ENCODE measurements at regions not wholly inside any gene's neighbourhood (a gene's known extent, or its start where the extent isn't known, plus 50 kb on each side); places are given as distances from the start of the nearest gene placed in this dataset.
"Not testable (repeated sequence)": the region's sequence is repeated elsewhere in the genome, so short reads cannot be mapped to it uniquely, and the experiment has no call there.

DNA sequence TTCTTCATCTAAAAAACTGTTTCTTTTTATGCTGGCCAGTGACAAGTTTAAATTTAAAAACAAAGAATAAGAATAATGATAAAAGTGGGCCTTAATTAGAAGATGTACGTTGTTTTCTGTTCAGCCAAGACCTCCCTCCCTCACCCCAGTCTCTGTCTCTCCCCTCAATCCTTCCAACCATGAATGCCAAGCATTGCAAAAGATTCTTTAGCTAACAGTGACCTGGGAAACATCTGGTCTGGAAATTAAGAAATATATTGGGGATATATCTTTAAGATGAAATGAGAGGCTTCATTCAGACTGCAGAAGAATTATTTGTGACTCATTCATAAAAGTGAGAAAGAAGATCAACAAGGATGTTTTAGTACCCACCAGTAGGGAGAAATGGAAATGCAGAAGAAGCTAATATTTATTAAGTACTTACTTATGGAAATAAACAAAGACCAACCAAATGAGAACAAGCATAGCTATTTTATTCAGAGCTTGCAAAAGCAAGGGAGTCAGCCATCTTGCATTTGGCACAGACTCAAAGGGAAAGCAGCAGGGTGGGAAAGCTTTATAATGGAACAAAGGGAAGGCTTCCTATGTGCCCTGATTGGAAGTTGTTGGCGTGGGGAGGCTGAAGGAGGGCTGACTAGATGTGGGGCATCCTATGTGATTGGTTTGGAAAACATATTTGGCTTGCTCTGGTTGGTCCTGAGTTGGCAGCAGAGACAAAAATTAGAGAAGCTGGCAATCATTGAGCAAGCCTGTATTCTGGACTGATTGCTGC is 595.4 kb upstream of the GHITM start:
- Histone ChIP-seq H3K79me1 (ENCODE audit: low read length) (no peaks in the 10 kb centered on the region), H3K9ac (ENCODE audit: low read length) (no peak overlapping the region), H2BK5ac (ENCODE audit: low read length) (no peak overlapping the region), H2BK120ac (ENCODE audit: low read depth, low read length) (no peak overlapping the region), H3K36me3 (ENCODE audit: control insufficient read depth, insufficient read depth, low read length) (no peaks in the 10 kb centered on the region), H4K8ac (ENCODE audit: low read depth, low read length) (no peak overlapping the region), H3K4me3 (ENCODE audit: low read length) (no peak overlapping the region), H3K4ac (ENCODE audit: low read depth, low read length) (no peak overlapping the region), H3K79me2 (ENCODE audit: control insufficient read depth, insufficient read depth, low read length) (no peaks in the 10 kb centered on the region), H3K27ac (ENCODE audit: low read depth, low read length) (no peak overlapping the region), H3K56ac (ENCODE audit: low read length) (no peak overlapping the region), H3K18ac (ENCODE audit: low read length) (no peak overlapping the region), H2AK5ac (ENCODE audit: low read length) (no peak overlapping the region), H3K27me3 (ENCODE audit: insufficient read depth, low read length, poor library complexity) (no peaks in the 10 kb centered on the region), H3K23ac (ENCODE audit: low read length) (no peak overlapping the region), H3K4me1 (ENCODE audit: control insufficient read depth, low read depth, low read length) (no peaks in the 10 kb centered on the region), H3K4me2 (ENCODE audit: low read length) (no peak overlapping the region), H4K5ac (ENCODE audit: low read length) (no peak overlapping the region), H2BK15ac (replicated peaks; ENCODE audit: low read depth) (no peak overlapping the region)
- no CpG with 5 or more reads among the region's 2 CpGs for WGBS (ENCODE audit: extremely low coverage, insufficient coverage, low lambda C conversion rate)
- DNase-seq: no peak

DNA sequence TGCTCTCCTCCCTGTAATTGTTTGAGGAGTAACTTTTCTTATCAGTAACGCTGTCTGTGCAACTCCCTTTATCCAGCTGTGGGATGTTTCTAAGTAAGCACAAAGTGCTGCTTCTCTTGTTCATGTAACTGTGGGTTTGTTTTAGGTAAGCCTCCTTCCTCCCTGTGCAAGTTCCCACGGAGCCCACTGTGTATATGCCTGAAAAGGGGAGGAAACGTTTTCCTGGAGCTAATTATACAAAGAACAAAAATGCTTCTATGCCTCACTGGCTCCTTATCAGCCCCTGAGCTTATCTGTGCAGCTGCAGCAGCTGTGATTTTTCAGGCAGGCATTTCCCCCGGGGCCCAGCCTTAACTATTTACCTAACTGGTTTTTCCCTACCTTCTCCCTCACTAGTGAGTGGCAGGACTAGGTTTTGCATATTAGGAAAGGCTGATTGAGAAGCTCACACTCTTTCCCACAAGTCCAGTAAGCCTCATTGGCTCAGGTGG is 593.4 kb upstream of the GHITM start:
- Histone ChIP-seq H3K4me2 (ENCODE audit: low read length) (no peak overlapping the region), H2BK5ac (ENCODE audit: low read length) (no peak overlapping the region), H3K27ac (ENCODE audit: low read depth, low read length) (no peak overlapping the region), H3K4me1 (ENCODE audit: control insufficient read depth, low read depth, low read length) (no peaks in the 10 kb centered on the region), H3K9ac (ENCODE audit: low read length) (no peak overlapping the region), H3K56ac (ENCODE audit: low read length) (no peak overlapping the region), H2BK15ac (replicated peaks; ENCODE audit: low read depth) (no peak overlapping the region), H2AK5ac (ENCODE audit: low read length) (no peak overlapping the region), H3K79me1 (ENCODE audit: low read length) (no peaks in the 10 kb centered on the region), H4K8ac (ENCODE audit: low read depth, low read length) (no peak overlapping the region), H3K4ac (ENCODE audit: low read depth, low read length) (no peak overlapping the region), H3K79me2 (ENCODE audit: control insufficient read depth, insufficient read depth, low read length) (no peaks in the 10 kb centered on the region), H3K4me3 (ENCODE audit: low read length) (no peak overlapping the region), H3K36me3 (ENCODE audit: control insufficient read depth, insufficient read depth, low read length) (no peaks in the 10 kb centered on the region), H3K18ac (ENCODE audit: low read length) (peak overlapping the region; percentile 68), H3K27me3 (ENCODE audit: insufficient read depth, low read length, poor library complexity) (no peaks in the 10 kb centered on the region), H3K23ac (ENCODE audit: low read length) (no peak overlapping the region), H4K5ac (ENCODE audit: low read length) (no peak overlapping the region), H2BK120ac (ENCODE audit: low read depth, low read length) (no peak overlapping the region)
- no CpG with 5 or more reads among the region's 4 CpGs for WGBS (ENCODE audit: extremely low coverage, insufficient coverage, low lambda C conversion rate)
- DNase-seq: peak; percentile 79

- H3K56ac ChIP-seq (ENCODE audit: low read length); H2BK120ac ChIP-seq (ENCODE audit: low read depth, low read length); H4K8ac ChIP-seq (ENCODE audit: low read depth, low read length); H3K36me3 ChIP-seq (ENCODE audit: control insufficient read depth, insufficient read depth, low read length); H3K4ac ChIP-seq (ENCODE audit: low read depth, low read length); H2AK5ac ChIP-seq (ENCODE audit: low read length); H3K4me1 ChIP-seq (ENCODE audit: control insufficient read depth, low read depth, low read length); H3K23ac ChIP-seq (ENCODE audit: low read length); H2BK15ac ChIP-seq (replicated peaks; ENCODE audit: low read depth); H3K4me3 ChIP-seq (ENCODE audit: low read length); H3K79me2 ChIP-seq (ENCODE audit: control insufficient read depth, insufficient read depth, low read length); H3K79me1 ChIP-seq (ENCODE audit: low read length); H3K18ac ChIP-seq (ENCODE audit: low read length); H2BK5ac ChIP-seq (ENCODE audit: low read length); H4K5ac ChIP-seq (ENCODE audit: low read length); H3K27me3 ChIP-seq (ENCODE audit: insufficient read depth, low read length, poor library complexity); H3K27ac ChIP-seq (ENCODE audit: low read depth, low read length); DNase-seq; H3K4me2 ChIP-seq (ENCODE audit: low read length); H3K9ac ChIP-seq (ENCODE audit: low read length): not testable (repeated sequence)
- no CpG with 5 or more reads among the region's 5 CpGs for WGBS (ENCODE audit: extremely low coverage, insufficient coverage, low lambda C conversion rate)
These were observed 588.1 kb upstream of the GHITM start for GRCh38 chr10:83551190-83551589.

GRCh38 chr10:83553366-83553765 is 585.9 kb upstream of the GHITM start:
- Histone ChIP-seq H3K4ac (ENCODE audit: low read depth, low read length) (no peak overlapping the region), H3K36me3 (ENCODE audit: control insufficient read depth, insufficient read depth, low read length) (no peaks in the 10 kb centered on the region), H3K23ac (ENCODE audit: low read length) (no peak overlapping the region), H4K5ac (ENCODE audit: low read length) (no peak overlapping the region), H3K27ac (ENCODE audit: low read depth, low read length) (no peak overlapping the region), H3K9ac (ENCODE audit: low read length) (no peak overlapping the region), H3K27me3 (ENCODE audit: insufficient read depth, low read length, poor library complexity) (no peaks in the 10 kb centered on the region), H3K79me1 (ENCODE audit: low read length) (no peaks in the 10 kb centered on the region), H3K18ac (ENCODE audit: low read length) (no peak overlapping the region), H3K4me3 (ENCODE audit: low read length) (no peak overlapping the region), H2BK120ac (ENCODE audit: low read depth, low read length) (no peak overlapping the region), H3K79me2 (ENCODE audit: control insufficient read depth, insufficient read depth, low read length) (no peaks in the 10 kb centered on the region), H3K4me2 (ENCODE audit: low read length) (no peak overlapping the region), H3K56ac (ENCODE audit: low read length) (no peak overlapping the region), H4K8ac (ENCODE audit: low read depth, low read length) (no peak overlapping the region), H2AK5ac (ENCODE audit: low read length) (no peak overlapping the region), H2BK5ac (ENCODE audit: low read length) (no peak overlapping the region), H3K4me1 (ENCODE audit: control insufficient read depth, low read depth, low read length) (no peaks in the 10 kb centered on the region), H2BK15ac (replicated peaks; ENCODE audit: low read depth) (no peak overlapping the region)
- no peak for DNase-seq
- no CpG with 5 or more reads among the region's 1 CpG for WGBS (ENCODE audit: extremely low coverage, insufficient coverage, low lambda C conversion rate)

DNA sequence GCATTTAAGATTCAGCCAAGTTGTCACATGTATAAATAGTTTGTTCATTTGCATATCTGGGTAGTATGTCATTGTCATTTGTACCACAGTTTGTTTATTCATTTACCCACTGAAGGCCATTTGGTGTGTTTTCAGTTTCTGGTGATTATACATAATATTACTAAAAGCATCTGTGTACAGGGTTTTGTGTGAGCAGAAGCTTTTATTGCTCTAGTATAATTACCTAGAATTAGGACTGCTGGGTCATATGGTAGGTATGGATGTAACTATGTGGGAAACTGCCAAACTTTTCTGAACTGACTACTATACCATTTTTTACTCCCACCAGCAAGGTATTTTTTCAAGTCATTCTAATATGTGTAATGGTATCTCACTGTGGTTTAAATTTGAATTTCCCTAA is 584.0 kb upstream of the GHITM start:
- H3K4ac ChIP-seq (ENCODE audit: low read depth, low read length): no peak overlapping the region
- H3K79me1 ChIP-seq (ENCODE audit: low read length): no peaks in the 10 kb centered on the region
- DNase-seq: no peak
- H3K4me1 ChIP-seq (ENCODE audit: control insufficient read depth, low read depth, low read length): no peaks in the 10 kb centered on the region
- no peak overlapping the region for H3K18ac ChIP-seq (ENCODE audit: low read length)
- H3K23ac ChIP-seq (ENCODE audit: low read length): no peak overlapping the region
- no peak overlapping the region for H2BK5ac ChIP-seq (ENCODE audit: low read length)
- no peak overlapping the region for H2BK15ac ChIP-seq (replicated peaks; ENCODE audit: low read depth)
- no peak overlapping the region for H3K4me3 ChIP-seq (ENCODE audit: low read length)
- H4K5ac ChIP-seq (ENCODE audit: low read length): no peak overlapping the region
- no peak overlapping the region for H4K8ac ChIP-seq (ENCODE audit: low read depth, low read length)
- no peak overlapping the region for H3K4me2 ChIP-seq (ENCODE audit: low read length)
- H3K79me2 ChIP-seq (ENCODE audit: control insufficient read depth, insufficient read depth, low read length): no peaks in the 10 kb centered on the region
- H2BK120ac ChIP-seq (ENCODE audit: low read depth, low read length): no peak overlapping the region
- no peak overlapping the region for H2AK5ac ChIP-seq (ENCODE audit: low read length)
- H3K27me3 ChIP-seq (ENCODE audit: insufficient read depth, low read length, poor library complexity): no peaks in the 10 kb centered on the region
- H3K56ac ChIP-seq (ENCODE audit: low read length): no peak overlapping the region
- no peaks in the 10 kb centered on the region for H3K36me3 ChIP-seq (ENCODE audit: control insufficient read depth, insufficient read depth, low read length)
- no peak overlapping the region for H3K9ac ChIP-seq (ENCODE audit: low read length)
- no peak overlapping the region for H3K27ac ChIP-seq (ENCODE audit: low read depth, low read length)

DNA sequence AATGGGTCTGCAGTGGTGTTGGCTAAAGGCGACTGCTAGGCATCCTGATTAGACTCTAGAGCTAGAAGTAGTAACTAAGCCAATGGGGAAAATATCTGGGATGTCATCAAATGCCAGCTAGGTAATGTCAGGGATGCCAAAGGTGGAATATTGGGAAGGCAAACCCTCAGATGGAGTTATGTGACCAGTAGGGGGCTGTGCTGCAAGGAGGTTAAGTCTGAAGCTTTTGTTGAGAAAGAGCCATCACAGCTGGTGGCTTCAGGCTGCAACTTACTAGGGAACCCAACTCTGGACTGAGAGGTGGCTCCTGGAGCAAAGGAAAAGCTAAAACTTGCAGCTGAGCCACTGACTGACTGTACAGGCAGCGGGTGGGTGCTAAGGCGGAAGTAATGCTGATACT is 576.9 kb upstream of the GHITM start:
- Histone ChIP-seq H4K8ac (ENCODE audit: low read depth, low read length) (no peak overlapping the region), H4K5ac (ENCODE audit: low read length) (no peak overlapping the region), H3K4me2 (ENCODE audit: low read length) (no peak overlapping the region), H3K23ac (ENCODE audit: low read length) (no peak overlapping the region), H3K4me3 (ENCODE audit: low read length) (no peak overlapping the region), H3K27me3 (ENCODE audit: insufficient read depth, low read length, poor library complexity) (no peaks in the 10 kb centered on the region), H3K36me3 (ENCODE audit: control insufficient read depth, insufficient read depth, low read length) (no peaks in the 10 kb centered on the region), H2BK5ac (ENCODE audit: low read length) (no peak overlapping the region), H2BK120ac (ENCODE audit: low read depth, low read length) (no peak overlapping the region), H3K9ac (ENCODE audit: low read length) (no peak overlapping the region), H3K4ac (ENCODE audit: low read depth, low read length) (no peak overlapping the region), H3K56ac (ENCODE audit: low read length) (no peak overlapping the region), H3K79me2 (ENCODE audit: control insufficient read depth, insufficient read depth, low read length) (no peaks in the 10 kb centered on the region), H3K18ac (ENCODE audit: low read length) (no peak overlapping the region), H2AK5ac (ENCODE audit: low read length) (no peak overlapping the region), H3K4me1 (ENCODE audit: control insufficient read depth, low read depth, low read length) (no peaks in the 10 kb centered on the region), H3K27ac (ENCODE audit: low read depth, low read length) (no peak overlapping the region), H2BK15ac (replicated peaks; ENCODE audit: low read depth) (no peak overlapping the region), H3K79me1 (ENCODE audit: low read length) (no peaks in the 10 kb centered on the region)
- WGBS (ENCODE audit: extremely low coverage, insufficient coverage, low lambda C conversion rate): no CpG with 5 or more reads among the region's 3 CpGs
- DNase-seq: peak; percentile 65

Measured in mesendoderm (in vitro differentiated cells).